ENCODE measurements at regions not wholly inside any gene's neighbourhood (a gene's known extent, or its start where the extent isn't known, plus 50 kb on each side); places are given as distances from the start of the nearest gene placed in this dataset.

- FAIRE-seq: no peak
Observed at GRCh38 chr2:126358122-126358521, 297.8 kb upstream of the GYPC start.

- FAIRE-seq: no peak
Observed at GRCh38 chr2:126359494-126359893, 296.5 kb upstream of the GYPC start.

- no peak for FAIRE-seq
Observed at GRCh38 chr2:126367361-126367760, 288.6 kb upstream of the GYPC start.

GRCh38 chr2:126368758-126369157 is 287.2 kb upstream of the GYPC start:
- FAIRE-seq: no peak

- FAIRE-seq: no peak
Observed at GRCh38 chr2:126370201-126370600, 285.8 kb upstream of the GYPC start.

- FAIRE-seq: no peak
Observed at GRCh38 chr2:126372406-126372805, 283.6 kb upstream of the GYPC start.

- FAIRE-seq: no peak
Observed at GRCh38 chr2:126378176-126378575, 277.8 kb upstream of the GYPC start.

- FAIRE-seq: no peak
Observed at GRCh38 chr2:126381091-126381490, 274.9 kb upstream of the GYPC start.

- FAIRE-seq: no peak
Observed at GRCh38 chr2:126382998-126383397, 273.0 kb upstream of the GYPC start.

- no peak for FAIRE-seq
Observed at GRCh38 chr2:126383800-126384199, 272.2 kb upstream of the GYPC start.

- FAIRE-seq: no peak
Observed at GRCh38 chr2:126385441-126385840, 270.5 kb upstream of the GYPC start.

GRCh38 chr2:126385983-126386382 is 270.0 kb upstream of the GYPC start:
- no peak for FAIRE-seq

- no peak for FAIRE-seq
Observed at GRCh38 chr2:126389446-126389845, 266.5 kb upstream of the GYPC start.

GRCh38 chr2:126392889-126393288 is 263.1 kb upstream of the GYPC start:
- no peak for FAIRE-seq

- FAIRE-seq: no peak
Observed at GRCh38 chr2:126399001-126399400, 257.0 kb upstream of the GYPC start.

GRCh38 chr2:126403039-126403628 is 252.8 kb upstream of the GYPC start:
- FAIRE-seq: no peak

GRCh38 chr2:126406267-126406666 is 249.7 kb upstream of the GYPC start:
- FAIRE-seq: no peak

GRCh38 chr2:126408671-126409070 is 247.3 kb upstream of the GYPC start:
- no peak for FAIRE-seq

- no peak for FAIRE-seq
Observed at GRCh38 chr2:126409850-126410249, 246.1 kb upstream of the GYPC start.

GRCh38 chr2:126413079-126413478 is 242.9 kb upstream of the GYPC start:
- FAIRE-seq: no peak

- no peak for FAIRE-seq
Observed at GRCh38 chr2:126419403-126419802, 236.6 kb upstream of the GYPC start.

- no peak for FAIRE-seq
Observed at GRCh38 chr2:126425943-126426342, 230.0 kb upstream of the GYPC start.

GRCh38 chr2:126429103-126429502 is 226.9 kb upstream of the GYPC start:
- FAIRE-seq: no peak

- FAIRE-seq: no peak
Observed at GRCh38 chr2:126431136-126431535, 224.8 kb upstream of the GYPC start.

- no peak for FAIRE-seq
Observed at GRCh38 chr2:126436411-126436810, 219.5 kb upstream of the GYPC start.

GRCh38 chr2:126437016-126437415 is 218.9 kb upstream of the GYPC start:
- FAIRE-seq: no peak

Data from islet of Langerhans (tissue), 1 donor.